Spleen (tissue), 11 donors: ENCODE measurements at regions not wholly inside any gene's neighbourhood (a gene's known extent, or its start where the extent isn't known, plus 50 kb on each side); places are given as distances from the start of the nearest gene placed in this dataset.

Experiments used
- DNase-seq: peaks from one replicate; pipeline ENCODE4 v3.0.0-alpha.2; 2020
- H3K27ac ChIP-seq, 8 donors: fragments of 200-600 bp; sonication (generic) in 7 of 8; 1 replicate in 4 of 8; 2 replicates in 4 of 8; pipeline versions ENCODE4 v1.5.0 to v1.8.0; 2016 to 2021; ENCODE audit warnings: inconsistent platforms in 4 of 8, mild to moderate bottlenecking in 4 of 8, moderate library complexity in 1 of 8
- H3K27me3 ChIP-seq, 7 donors: fragments of 200-600 bp; sonication (generic) in 6 of 7; replicated peaks in 1 of 7; 1 replicate in 4 of 7; 2 replicates in 3 of 7; pipeline versions ENCODE4 v1.5.0 to v1.8.0; 2016 to 2021; ENCODE audit warnings: inconsistent platforms in 3 of 7, mild to moderate bottlenecking in 1 of 7
- H3K36me3 ChIP-seq, 6 donors: fragments of 200-600 bp; sonication (generic) in 5 of 6; 1 replicate in 4 of 6; 2 replicates in 2 of 6; pipeline versions ENCODE4 v1.5.0 to v1.8.0; 2016 to 2021; ENCODE audit warnings: inconsistent platforms in 2 of 6
- H3K4me1 ChIP-seq, 6 donors: fragments of 200-600 bp; sonication (generic) in 5 of 6; 1 replicate in 3 of 6; 2 replicates in 3 of 6; pipeline versions ENCODE4 v1.5.0 to v1.8.0; 2016 to 2021; ENCODE audit warnings: inconsistent platforms in 3 of 6
- H3K4me3 ChIP-seq, 8 donors: fragments of 200-600 bp; sonication (generic) in 7 of 8; 1 replicate in 4 of 8; 2 replicates in 4 of 8; pipeline versions ENCODE4 v1.5.0 to v1.8.0; 2016 to 2021; ENCODE audit warnings: inconsistent platforms in 4 of 8, mild to moderate bottlenecking in 4 of 8, moderate library complexity in 2 of 8
- H3K9me3 ChIP-seq, 8 donors: fragments of 200-600 bp; sonication (generic) in 7 of 8; 1 replicate in 4 of 8; 2 replicates in 4 of 8; pipeline versions ENCODE4 v1.5.0 to v1.8.0; 2016 to 2021; ENCODE audit warnings: inconsistent platforms in 4 of 8
- POLR2A ChIP-seq, 3 donors: fragments of 450-650 bp; IDR thresholded peaks; one replicate each; pipeline ENCODE4 v1.5.1; 2017; ENCODE audit warnings: antibody characterized with exemption in 3 of 3, mild to moderate bottlenecking in 1 of 3
- POLR2AphosphoS5 ChIP-seq, 3 donors: sonication (generic); formaldehyde crosslinking; IDR thresholded peaks; one replicate each; pipeline ENCODE4 v1.5.1; 2017; ENCODE audit warnings: antibody characterized with exemption in 3 of 3
- WGBS, 5 donors: extraction: QIAGEN DNeasy Blood & Tissue Kit in 3 of 5; methylation state at CpG; one replicate each; pipeline versions ENCODE4 v1.1.5 to v1.1.7; 2013 to 2018; 5-methylcytosine and 5-hydroxymethylcytosine counted together
- intact Hi-C: fragments of 100-400 bp; cut with DNase I; formaldehyde crosslinking; loops from one replicate; pipeline ENCODE4 v1.15.0; 2023; ENCODE audit warnings: low total_unique reads
- TF ChIP-seq, protein P1 (sequence below), 11 experiments: fragments of 200-600 bp in 7 of 11; fragments of 450-650 bp in 4 of 11; sonication (generic) in 4 of 11; IDR thresholded peaks in 8 of 11; conservative IDR thresholded peaks in 3 of 11; 1 replicate in 7 of 11; 2 replicates in 4 of 11; pipeline versions ENCODE4 v1.4.0 to v1.8.0; 2016 to 2021; ENCODE audit warnings: antibody characterized with exemption in 11 of 11, inconsistent platforms in 4 of 11, mild to moderate bottlenecking in 1 of 11
- donor health status: healthy with polysubstance abuse.
- donor health status: DM: no; HTN: no; CAD: no; lungs with moderate emphysema.
- donor health status: DM: no; HTN: no; CAD: no.
- donor health status: Bipolar disorder and iron deficiency.
- donor health status: healthy.
- donor health status: DM: no; HTN: no; CAD: no.
- donor health status: DM: yes; HTN: yes; CAD: no.

DNA sequence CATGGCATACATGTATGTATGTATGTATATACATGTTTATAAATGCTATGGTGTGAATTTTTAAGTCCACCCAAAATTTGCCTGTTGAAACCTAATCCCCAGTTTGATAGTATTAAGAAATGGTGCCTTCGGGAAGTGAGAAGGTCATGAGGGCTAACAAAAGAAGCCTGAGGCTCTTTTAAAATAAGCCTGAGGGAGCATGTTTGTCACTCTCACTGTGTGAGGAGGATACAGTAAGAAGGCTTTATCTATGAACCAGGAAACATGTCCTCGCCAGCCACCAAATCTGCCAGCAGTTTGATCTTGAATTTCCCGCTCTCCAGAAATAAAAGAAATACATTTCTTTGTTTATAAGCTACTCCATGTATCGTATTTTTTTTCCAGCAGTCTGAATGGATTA is 163.0 kb upstream of the LINC00305 start:
- H3K4me1 ChIP-seq: no peaks in the 10 kb centered on the region
- no peak overlapping the region for H3K4me3 ChIP-seq
- no peaks in the 10 kb centered on the region for H3K36me3 ChIP-seq
- TF ChIP-seq, protein P1, sequence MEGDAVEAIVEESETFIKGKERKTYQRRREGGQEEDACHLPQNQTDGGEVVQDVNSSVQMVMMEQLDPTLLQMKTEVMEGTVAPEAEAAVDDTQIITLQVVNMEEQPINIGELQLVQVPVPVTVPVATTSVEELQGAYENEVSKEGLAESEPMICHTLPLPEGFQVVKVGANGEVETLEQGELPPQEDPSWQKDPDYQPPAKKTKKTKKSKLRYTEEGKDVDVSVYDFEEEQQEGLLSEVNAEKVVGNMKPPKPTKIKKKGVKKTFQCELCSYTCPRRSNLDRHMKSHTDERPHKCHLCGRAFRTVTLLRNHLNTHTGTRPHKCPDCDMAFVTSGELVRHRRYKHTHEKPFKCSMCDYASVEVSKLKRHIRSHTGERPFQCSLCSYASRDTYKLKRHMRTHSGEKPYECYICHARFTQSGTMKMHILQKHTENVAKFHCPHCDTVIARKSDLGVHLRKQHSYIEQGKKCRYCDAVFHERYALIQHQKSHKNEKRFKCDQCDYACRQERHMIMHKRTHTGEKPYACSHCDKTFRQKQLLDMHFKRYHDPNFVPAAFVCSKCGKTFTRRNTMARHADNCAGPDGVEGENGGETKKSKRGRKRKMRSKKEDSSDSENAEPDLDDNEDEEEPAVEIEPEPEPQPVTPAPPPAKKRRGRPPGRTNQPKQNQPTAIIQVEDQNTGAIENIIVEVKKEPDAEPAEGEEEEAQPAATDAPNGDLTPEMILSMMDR (IDR thresholded peaks at IDR 0.05 in 8 of 11, conservative IDR thresholded peaks at IDR 0.05 in 3 of 11): no peak
- no peak for TF ChIP-seq POLR2A (IDR thresholded peaks at IDR 0.05)
- no peak for TF ChIP-seq POLR2AphosphoS5 (IDR thresholded peaks at IDR 0.05)
- DNase-seq: no peak
- no peak overlapping the region for H3K27ac ChIP-seq
- WGBS, 5 donors: 74 to 88% (median 81%) methylated on average over 4 of the region's 4 CpGs
- no peaks in the 10 kb centered on the region for H3K27me3 ChIP-seq
- peaks cover 0 to 17% (median 12%) of the 10 kb centered on the region in 8 donors for H3K9me3 ChIP-seq
- intact Hi-C loops: no loop called here

DNA sequence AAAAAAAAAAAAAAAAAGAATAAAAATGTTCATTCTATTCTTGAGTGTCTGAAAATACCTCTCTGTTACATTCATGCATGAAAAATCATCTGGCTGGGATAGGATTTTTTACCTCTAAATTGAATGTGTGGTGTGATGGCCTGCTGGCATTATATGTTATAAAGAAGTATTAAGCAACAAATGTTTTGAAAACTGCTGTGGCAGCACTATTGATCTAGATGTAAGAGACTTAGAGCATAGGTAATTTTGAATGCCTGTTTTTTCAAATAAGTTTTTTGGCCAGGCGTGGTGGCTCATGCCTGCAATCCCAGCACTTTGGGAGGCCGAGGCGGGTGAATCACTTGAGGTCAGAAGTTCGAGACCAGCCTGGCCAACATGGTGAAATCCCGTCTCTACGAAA is 147.0 kb upstream of the LINC00305 start:
- 86 to 93% (median 92%) methylated on average over 6 of the region's 6 CpGs for WGBS, 5 donors
- H3K27ac ChIP-seq: no peak overlapping the region
- TF ChIP-seq, protein P1 (IDR thresholded peaks at IDR 0.05 in 8 of 11, conservative IDR thresholded peaks at IDR 0.05 in 3 of 11): no peak
- no peak for TF ChIP-seq POLR2AphosphoS5 (IDR thresholded peaks at IDR 0.05)
- no peak for TF ChIP-seq POLR2A (IDR thresholded peaks at IDR 0.05)
- H3K9me3 ChIP-seq: no peaks in the 10 kb centered on the region
- H3K4me3 ChIP-seq: no peak overlapping the region
- no peak for DNase-seq
- no peaks in the 10 kb centered on the region for H3K36me3 ChIP-seq
- H3K4me1 ChIP-seq: no peaks in the 10 kb centered on the region
- intact Hi-C loops: no loop called here
- no peaks in the 10 kb centered on the region for H3K27me3 ChIP-seq

DNA sequence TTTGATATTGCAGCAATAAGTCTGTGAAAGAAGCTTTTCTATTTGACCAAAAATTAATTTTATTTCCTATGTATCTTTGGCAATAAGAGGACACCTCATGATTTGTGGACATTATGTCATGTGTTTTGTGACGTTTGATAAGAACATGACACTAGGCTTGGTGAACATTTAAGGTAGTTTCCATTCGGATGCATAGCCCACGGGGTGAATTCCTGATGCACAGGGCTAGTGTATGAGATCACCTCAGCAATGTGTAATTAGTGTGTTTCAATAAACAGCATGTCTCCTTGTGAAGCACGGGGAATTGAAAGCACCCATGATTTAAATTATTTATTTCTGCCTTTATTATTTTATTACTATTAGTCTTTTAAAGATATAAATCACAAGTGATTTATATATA is 146.1 kb upstream of the LINC00305 start:
- H3K27me3 ChIP-seq: no peaks in the 10 kb centered on the region
- no peak overlapping the region for H3K4me3 ChIP-seq
- DNase-seq: no peak
- WGBS, 5 donors: 81 to 89% (median 84%) methylated on average over 4 of the region's 4 CpGs
- intact Hi-C loops: no loop called here
- TF ChIP-seq POLR2AphosphoS5 (IDR thresholded peaks at IDR 0.05) (no peak), POLR2A (IDR thresholded peaks at IDR 0.05) (no peak)
- TF ChIP-seq, protein P1 (IDR thresholded peaks at IDR 0.05 in 8 of 11, conservative IDR thresholded peaks at IDR 0.05 in 3 of 11): no peak
- no peaks in the 10 kb centered on the region for H3K4me1 ChIP-seq
- no peaks in the 10 kb centered on the region for H3K36me3 ChIP-seq
- H3K9me3 ChIP-seq: no peaks in the 10 kb centered on the region
- H3K27ac ChIP-seq: no peak overlapping the region

DNA sequence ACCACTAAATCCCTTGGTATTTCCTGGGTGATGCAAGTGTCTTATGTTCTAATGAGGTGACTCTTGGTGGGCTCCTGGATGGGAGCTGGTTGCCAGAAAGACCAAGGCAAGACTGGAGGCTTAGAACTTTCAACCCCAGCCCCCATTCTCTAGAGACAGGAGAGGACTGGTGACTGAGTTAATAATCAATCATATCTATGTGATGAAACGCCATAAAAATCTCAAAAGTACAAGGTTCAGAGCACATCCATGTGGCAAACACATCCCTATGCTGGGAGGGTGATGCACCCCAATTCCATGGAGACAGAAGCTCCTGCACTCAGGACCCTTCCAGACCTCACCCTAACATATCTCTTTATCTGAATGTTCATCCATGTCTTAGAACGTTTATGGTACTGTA is 139.5 kb upstream of the LINC00305 start:
- Histone ChIP-seq H3K36me3 (no peaks in the 10 kb centered on the region), H3K9me3 (peaks cover 0 to 5% (median 0%) of the 10 kb centered on the region in 8 donors), H3K4me3 (no peak overlapping the region), H3K27me3 (no peaks in the 10 kb centered on the region), H3K4me1 (no peaks in the 10 kb centered on the region), H3K27ac (no peak overlapping the region)
- no peak for DNase-seq
- TF ChIP-seq POLR2AphosphoS5 (IDR thresholded peaks at IDR 0.05): no peak
- TF ChIP-seq, protein P1 (IDR thresholded peaks at IDR 0.05 in 8 of 11, conservative IDR thresholded peaks at IDR 0.05 in 3 of 11): no peak
- no peak for TF ChIP-seq POLR2A (IDR thresholded peaks at IDR 0.05)
- intact Hi-C loops: no loop called here
- WGBS, 5 donors: 62 to 85% (median 81%) methylated on average over 2 of the region's 2 CpGs
